ENCODE measurements at regions not wholly inside any gene's neighbourhood (a gene's known extent, or its start where the extent isn't known, plus 50 kb on each side); places are given as distances from the start of the nearest gene placed in this dataset.

DNA sequence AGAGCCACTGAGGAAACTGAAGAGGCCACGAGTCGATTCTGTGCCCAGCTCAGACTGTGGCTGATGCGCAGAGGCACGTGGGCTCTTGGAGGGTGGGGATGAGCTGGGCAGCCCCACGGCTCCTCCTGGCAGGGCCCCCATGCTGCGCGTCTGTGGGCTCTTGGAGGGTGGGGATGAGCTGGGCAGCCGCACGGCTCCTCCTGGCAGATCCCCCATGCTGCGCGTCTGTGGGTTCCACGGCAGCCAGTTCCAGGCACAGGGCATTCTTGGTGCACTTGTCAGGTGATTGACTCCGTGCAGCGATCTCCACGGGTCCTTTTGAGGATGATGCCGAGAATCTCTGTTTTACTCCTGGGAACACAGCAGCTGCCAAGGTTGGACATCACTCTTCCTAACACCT, 138.1 kb upstream of the ZNF236 start:
- no peak for DNase-seq (ENCODE audit: low read depth)

DNA sequence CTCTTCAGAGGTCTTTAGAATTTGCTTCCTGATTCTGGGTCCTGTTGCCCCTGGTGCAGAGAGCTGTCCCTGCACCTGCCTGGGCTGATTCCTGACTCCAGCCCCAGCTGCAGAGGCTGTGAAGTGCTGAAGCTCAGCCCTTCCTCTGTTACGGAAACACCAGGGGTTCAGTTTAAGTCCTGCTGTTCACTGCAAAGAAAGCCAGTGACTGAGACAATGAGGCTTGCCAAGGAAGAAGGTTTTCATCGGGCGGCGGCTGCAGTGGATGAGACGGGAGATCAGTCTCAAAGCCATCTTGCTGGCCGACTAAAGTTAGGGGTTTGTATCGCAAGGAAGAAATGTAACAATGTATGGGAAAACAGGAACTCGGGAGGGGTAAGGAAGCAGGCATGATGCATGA, 142.4 kb upstream of the ZNF236 start:
- no peak for DNase-seq (ENCODE audit: low read depth)

DNA sequence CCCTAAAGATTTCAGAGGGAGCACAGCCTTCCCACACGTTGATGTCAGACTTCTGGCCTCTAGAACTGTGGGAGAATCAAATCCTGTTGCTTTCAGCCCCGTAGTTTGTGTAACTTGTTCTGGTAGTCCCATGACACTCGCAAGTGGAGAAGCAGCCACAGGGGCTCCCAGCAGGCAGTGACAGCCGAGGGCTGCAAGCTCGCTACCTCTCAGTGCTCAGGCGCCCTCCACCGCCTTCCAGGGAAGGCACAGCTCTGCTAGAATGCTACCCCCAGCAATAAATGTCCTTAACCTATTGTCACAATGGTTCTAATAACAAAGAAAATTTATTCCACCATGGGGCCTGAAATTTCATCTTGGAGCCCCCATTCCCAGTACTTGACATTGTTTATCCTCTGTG, 143.1 kb upstream of the ZNF236 start:
- no peak for DNase-seq (ENCODE audit: low read depth)

DNA sequence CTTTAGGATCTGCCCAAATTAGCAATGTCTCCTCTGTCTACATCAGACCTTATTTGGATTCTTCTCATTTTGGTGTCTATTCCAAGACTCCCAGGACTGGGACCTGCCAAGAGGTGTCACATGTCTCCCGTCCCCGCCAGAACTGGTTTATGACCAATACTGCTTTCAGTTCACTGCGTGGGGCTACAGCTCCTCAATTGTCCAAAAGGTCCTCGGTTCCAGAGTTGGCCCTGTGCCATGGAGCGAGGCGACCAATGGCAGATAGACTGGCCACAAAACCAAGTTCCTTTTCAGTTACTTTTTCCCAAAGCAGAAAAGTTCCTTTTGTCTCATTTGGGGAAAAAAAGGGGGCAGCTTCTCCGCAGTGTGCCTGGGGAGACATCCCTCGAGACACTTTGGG, 144.1 kb upstream of the ZNF236 start:
- no peak for DNase-seq (ENCODE audit: low read depth)

DNA sequence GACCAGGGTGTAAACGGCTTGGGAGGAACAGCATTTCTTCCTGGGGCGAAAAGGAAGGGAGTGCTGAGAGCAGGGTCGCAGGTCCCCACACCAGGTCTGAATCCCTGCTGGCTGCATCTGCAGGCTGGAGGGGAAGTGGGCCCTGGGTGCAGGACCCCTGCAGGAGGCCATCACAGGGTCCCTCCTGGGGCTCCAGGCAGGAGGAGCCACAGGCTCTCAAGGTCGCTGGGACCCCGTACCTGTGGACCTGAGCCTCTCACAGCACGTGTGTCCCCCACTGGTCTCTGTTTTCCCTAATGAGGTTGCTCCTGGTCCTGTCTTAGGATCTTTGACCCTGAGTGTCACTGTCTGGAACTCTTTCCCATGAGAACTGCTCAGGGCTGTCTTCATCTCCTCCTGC, 147.8 kb upstream of the ZNF236 start:
- no peak for DNase-seq (ENCODE audit: low read depth)

DNA sequence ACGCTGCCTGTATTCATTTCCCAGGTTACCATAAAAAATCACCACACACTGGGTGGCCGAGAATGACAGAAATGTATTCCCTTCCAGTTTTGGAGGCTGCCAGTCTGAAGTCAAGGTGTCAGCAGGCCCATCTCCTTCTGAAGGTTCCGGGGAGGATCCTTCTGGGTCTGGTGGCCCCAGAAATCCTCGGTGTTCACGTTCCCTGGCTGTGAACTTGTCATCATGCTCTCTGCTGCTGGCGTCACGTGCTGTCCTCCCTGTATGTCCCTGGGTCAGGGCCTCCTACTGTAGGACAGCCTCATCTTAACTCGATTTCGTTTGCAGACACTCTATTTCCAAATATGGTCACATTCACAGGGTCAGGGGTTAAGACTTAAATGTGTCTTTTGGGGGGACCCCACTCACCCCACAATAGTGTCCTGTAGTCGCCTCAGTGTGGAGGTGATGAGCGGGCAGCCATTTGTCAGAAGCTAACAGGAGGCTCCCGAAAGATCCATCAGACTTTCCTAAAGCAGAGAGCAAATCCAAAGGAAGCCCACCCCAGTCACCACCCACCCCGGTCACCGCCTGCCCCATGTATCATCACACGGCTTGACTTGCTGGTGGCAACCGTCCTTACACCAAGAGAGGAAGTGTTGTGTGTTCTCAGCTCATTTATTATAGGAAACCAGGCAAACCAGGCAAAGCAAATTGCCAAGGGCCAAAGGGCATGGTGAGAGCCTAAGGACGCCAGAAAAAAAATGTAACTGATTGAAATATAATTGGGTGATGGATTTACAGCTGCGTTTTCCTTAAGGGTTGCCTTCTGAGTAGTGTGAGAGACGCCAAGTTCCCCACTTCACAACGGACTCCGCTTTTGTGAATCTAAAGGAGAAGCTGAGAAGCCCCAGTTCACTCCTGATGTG, 148.8 kb upstream of the ZNF236 start:
- DNase-seq (ENCODE audit: low read depth) = no peak

DNA sequence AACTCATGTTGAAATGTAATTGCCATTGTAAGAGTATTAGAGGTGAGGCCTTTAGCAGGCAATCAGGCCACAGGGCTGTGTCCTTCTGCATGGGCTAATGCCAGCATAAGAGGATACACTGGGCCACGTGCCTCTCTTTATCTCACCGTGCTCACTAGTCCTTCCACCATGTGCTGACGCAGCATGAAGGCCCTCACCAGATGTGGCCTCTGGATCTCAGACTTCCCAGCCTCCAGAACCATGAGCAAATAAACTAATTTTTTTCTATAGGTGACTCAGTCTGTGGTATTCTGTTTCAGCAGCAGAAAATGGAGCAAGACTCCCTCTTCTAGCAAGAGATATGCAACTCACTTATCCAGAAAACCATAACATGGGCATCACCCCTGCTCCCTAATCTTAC, 149.7 kb upstream of the ZNF236 start:
- DNase-seq (ENCODE audit: low read depth) = no peak

DNA sequence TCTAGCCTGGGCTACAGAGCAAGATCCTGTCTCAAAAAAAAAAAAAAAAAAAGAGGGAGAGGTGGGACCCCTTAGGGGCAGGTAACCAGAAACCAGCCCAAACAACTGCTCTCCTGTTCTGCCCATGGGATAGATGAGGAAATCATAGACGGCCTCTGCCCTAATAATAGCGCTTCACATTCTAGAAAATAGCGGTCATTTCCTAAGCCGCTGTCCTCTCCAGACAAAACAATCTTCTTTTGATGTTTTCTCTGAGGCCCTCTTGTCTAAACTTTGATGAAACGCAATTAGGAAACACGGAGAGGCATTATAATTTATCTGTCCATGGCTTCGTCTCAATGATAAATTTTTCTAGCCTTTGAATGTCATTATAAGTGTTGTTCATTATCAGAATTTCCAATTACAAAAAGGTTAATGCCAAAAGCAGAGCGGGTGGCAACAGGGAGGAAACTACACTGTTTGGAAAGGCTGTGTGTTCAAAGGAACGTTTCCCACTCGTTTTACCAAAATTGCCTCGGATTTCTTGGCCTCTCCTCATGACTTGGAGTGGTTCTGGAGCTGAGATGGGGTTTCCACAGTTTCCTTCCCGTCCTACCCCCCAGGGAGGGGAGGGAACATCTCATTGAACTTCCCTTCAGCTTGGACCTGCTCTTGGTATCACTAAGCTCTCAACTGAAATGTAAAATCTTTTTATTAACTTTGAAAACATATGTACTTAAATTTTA, 151.6 kb upstream of the ZNF236 start:
- no peak for DNase-seq (ENCODE audit: low read depth)

DNA sequence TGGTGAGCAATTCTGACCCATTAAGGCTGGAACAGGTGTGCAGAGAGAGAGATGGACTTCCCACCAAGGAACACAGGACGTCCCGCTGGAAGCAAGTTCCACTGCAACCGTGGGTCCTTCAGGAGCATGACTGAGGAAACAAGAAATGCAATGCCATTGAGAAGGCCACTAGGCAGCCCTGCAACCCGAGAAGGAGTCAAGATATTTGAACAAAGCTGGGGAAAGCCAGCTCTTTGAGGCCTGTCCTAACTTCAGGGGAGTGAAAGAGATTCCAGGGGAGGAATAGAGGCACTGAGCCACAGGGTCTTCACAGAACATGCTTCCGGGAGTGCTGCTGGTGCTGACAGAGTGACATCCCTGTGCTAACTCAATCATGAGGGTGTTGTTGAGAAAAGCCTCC, 153.8 kb upstream of the ZNF236 start:
- no peak for DNase-seq (ENCODE audit: low read depth)

DNA sequence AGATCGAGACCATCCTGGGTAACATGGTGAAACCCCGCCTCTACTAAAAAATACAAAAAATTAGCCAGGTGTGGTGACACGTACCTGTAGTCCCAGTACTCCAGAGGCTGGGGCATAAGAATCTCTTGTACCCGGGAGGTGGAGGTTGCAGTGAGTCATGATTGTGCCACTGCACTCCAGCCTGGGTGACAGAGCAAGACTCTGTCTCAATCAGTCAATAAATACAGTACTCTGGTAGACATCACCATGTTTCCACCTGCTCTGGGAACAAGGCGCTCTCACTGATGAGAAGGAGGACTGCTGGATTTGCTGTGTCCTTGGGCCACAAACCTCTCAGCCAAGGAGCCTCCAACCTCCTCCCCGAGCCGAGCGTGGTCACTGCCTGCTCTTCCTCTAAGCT, 154.2 kb upstream of the ZNF236 start:
- no peak for DNase-seq (ENCODE audit: low read depth)

DNA sequence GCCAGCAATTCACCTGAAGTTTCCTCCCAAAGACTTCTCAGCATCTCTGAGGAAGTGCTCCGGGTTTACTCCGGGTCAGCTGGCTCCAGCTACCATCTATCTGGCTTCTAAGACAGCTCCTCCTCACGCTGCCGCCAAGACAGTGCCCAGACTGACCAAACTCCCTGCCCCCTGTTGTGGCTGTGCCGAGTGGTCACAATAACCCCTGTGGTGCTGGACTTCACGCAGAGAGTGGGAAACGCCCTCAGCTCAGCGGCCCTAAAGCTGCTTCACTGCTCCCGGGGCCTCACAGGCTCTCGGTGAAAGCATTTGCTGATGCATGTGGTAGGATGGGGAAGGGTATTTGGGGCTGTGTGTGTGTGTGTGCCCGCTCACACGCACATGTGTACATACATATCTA, 154.8 kb upstream of the ZNF236 start:
- no peak for DNase-seq (ENCODE audit: low read depth)

DNA sequence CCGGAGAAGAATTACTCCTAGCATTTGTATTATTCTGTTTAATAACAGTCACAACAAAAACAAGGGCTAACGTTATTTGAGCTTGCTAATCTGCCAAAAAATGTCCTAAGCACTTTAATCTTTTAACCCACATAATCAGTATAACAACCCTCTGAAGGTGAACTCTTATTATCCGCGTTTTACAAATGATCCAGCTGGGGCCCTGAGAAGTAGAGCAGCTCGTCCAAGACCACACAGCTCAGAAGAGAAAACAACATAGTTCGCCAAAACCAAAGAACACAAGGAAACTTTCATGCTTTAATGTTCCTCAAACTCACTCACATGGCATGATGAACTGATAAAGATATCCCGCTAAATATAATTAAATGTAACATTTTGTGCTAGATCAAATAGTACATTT, 159.7 kb upstream of the ZNF236 start:
- no peak for DNase-seq (ENCODE audit: low read depth)

DNA sequence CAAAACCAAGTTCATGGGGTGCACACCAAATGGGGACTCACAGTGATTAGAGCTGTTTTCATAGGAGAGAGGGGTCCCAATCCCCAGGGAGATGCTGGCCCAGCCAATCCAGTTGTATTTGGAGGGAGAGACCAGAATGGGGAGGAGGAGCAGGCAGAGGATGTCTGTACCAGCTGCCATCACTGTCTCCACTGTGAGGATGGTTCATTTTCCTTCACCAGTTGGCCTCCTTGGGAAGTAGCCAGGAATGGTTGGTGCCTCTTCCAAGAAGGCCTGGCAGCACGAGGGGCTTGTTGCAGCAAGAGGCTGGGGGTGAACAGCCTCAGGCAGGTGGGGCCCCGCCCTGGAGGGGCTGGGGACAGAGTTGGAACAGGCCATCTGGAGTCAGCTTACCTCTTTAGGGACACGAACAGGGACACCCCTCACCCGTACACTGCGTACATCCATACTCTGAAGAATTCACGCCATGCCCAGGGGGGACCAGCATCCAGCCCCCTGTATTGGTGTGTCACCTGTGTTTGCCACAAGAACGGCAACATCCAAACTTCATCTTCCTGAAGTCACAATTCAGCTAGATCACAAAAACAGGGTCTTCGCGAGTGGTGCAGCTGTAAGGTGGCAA, 161.7 kb upstream of the ZNF236 start:
- DNase-seq (ENCODE audit: low read depth) = no peak

DNA sequence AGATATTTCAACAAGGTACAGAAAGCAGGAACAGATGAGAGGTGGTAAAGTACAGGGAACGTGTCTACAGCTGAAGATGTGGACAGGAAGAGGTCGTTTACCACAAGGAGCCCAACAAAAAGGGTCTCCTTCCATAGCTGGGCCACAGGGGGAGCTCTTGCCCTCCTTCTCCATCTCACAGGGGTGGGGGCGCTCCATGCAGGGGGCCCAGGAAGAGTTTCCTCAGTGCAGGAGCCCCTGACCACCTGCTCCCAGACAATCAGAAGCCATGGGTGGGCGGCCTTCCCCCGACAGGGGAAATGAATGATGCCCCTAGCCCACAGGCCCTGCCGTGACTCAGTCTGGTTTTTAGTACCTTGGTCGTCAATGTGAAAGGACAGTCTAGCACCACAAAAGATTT, 163.6 kb upstream of the ZNF516 start:
- DNase-seq (ENCODE audit: low read depth) = no peak

DNA sequence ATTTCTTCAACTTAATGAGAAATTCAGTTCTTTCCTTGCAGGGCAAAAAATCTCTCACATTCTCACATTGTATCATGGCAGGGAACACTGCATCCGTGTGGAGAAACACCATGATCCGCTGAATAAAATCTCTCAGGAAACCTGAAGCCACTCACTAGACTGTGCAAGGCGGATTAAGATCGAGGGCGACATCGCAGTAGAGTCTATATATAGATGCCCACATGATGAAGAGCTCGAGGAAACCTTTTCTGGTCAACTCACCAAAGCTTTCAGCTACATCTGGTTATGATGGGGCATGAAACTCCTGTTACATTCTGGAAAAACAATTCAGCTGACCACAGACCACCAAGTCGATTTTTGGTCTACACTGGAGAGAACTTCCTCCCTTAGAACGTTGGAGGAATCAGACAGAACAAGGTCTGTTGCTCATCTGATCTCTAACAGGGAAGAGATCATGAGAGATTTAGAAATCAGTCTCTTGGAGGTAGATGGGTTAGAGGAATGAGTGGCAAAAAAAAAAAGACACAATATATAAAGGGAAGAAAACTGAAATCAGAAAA, 162.9 kb upstream of the ZNF516 start:
- no peak for DNase-seq (ENCODE audit: low read depth)

DNA sequence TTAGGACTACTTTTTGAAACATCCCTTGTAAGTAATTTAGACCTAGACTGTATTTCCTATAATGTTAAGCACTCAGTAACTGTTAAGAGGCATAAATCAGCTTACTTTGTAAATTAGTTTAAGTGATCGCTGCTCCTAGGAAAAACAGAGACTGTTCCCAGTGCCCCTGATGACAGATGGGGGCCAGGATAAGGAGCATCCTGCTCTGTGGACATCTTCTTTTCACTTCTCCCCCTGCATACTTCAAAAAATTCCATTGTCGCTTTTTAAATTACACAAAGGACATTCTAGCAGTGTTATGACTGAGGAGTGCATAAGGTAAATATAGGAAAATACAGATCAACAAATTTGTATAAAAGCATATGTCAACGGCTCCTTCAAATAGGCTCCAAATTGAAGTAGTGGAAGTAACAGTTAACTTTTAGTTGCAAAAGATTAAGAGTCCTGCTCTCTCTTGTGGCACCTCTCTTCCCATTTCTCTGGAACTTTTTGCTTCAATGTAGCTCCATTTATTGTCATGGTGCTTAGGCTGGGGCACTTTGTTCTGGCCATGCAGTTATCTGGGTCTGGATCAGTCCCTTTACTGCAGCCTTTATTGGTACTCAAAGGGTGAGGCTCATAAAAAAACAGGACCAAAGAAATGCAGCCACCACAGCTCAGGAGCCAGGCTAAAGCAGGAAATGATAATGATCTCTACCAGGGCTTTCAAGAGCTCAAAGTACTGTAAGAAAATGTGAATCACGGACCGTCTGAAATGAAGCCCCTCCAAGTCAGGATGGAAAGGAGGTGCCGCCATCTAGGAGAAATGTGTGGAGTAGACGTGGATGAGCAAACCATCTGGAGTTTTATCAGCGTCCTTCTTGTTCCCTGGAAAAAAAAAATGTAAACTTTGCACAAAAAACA, 162.1 kb upstream of the ZNF516 start:
- no peak for DNase-seq (ENCODE audit: low read depth)

DNA sequence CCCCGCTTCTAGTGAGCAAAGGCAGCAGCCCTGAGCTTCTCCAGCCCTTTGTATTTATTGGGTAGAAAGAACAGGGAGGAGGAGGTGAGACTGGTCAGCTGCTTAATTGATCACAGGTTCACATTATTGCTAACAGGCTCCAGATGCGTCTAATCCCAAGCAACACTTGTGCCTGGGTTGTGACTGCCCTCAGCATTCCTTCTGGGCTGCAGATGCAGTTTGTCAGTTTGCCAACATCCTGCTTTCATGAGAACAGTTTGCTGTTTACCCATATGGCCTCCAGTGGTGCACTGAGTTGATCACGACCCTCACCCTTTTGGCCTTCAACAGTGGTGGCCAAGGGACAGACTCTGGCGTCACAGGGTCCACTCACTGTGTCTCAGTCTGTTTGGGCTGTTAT, 159.5 kb upstream of the ZNF516 start:
- no peak for DNase-seq (ENCODE audit: low read depth)

DNA sequence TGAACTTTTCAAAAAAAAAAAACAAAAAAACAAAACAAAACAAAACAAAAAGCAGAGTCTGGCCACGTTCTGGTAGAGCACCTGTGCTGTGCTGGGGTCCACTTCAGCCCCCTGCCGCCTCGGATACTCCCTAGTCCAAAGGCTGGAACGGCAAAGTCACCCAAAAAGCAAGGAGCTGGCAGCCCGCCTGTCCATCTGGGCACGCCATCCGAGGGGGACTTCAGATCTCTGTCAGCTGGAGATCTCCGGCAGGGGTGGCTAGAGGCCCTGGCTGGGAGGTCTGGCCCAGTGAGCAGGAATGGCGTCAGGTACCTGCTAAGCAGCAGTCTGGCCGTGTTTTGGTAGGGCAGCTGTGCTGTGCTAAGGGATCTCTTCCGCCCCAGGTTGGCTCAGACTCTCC, 152.3 kb upstream of the ZNF516 start:
- DNase-seq (ENCODE audit: low read depth) = no peak

DNA sequence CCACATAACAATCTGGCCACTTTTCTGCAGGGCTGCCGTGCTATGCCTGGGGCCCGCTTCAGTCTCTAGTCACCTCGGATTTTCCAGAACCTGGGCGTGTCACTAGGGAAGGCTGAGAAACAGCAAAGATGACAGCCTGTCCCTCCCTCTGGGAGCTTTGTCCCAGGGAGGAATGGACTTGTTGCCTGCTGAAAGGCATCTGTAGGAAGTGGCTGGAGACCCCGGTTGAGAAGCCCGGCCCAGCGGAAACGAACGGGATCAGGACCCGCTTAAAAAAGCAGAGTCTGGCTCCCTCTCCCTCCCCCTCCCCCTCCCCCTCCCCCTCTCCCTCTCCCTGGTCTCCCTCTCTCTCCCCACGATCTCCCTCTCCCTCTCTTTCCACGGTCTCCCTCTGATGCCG, 149.5 kb upstream of the ZNF516 start:
- no peak for DNase-seq (ENCODE audit: low read depth)

DNA sequence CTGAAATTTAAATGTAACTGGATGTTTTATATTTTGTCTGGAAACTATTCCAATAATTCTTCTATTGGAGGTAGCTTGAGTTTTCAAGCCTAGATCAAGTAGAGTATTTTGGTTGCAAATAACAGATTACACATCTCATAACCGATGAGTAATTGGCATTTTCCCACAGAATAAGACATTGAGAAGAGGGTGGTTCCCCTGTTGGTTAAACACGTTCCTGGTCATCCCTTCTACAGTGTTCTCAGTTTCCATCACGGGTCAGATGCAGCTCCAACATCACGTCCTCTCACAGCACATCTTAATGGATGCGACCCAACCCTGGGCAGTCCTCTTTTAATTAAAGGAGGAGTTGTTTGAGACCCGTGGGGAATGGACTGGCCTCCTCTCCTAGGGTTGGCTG, 149.0 kb upstream of the ZNF516 start:
- no peak for DNase-seq (ENCODE audit: low read depth)

DNA sequence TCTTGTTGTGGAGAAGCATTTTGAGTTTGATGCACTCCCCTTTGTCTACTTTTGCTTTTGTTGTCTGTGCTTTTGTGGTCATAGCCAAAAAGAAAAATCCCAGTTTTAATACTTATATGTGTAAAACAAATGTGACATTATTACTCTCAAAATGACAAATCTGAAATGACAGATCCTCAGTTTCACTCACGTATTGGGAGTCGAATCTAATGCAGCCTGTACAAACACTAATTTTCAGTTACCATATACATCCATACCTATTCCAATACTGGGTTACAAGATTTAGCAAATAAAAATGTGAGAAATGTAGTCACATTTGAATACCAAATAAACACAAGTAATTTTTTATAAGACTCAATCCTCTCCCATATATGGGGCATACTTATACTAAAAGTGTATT, 148.2 kb upstream of the ZNF516 start:
- DNase-seq (ENCODE audit: low read depth) = no peak

DNA sequence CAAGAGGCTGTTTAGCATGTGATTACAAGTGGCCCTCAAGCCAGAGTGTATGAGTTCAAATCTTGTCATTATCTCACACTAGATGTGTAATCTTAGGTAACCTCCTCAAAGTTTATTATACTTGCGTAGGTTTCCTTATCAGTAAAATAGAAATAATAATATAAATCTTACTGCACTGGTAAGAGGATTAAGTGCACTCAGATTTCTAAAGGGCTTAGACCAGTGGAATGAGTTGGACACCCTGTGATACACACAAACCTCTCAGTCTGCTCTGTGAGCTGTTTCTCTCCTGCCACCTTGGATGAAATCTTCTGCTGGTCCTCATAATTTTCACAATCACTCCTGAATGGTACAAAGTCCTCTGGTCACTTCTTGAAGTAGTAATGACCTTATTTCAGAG, 145.4 kb upstream of the ZNF516 start:
- DNase-seq (ENCODE audit: low read depth) = no peak

Data from activated gamma-delta T cell treated with anti-CD3 and anti-CD28 coated beads, Interleukin-2, amount 50 U/mL, for 16 hours (primary cell).